ENCODE measurements at regions not wholly inside any gene's neighbourhood (a gene's known extent, or its start where the extent isn't known, plus 50 kb on each side); places are given as distances from the start of the nearest gene placed in this dataset.

DNA sequence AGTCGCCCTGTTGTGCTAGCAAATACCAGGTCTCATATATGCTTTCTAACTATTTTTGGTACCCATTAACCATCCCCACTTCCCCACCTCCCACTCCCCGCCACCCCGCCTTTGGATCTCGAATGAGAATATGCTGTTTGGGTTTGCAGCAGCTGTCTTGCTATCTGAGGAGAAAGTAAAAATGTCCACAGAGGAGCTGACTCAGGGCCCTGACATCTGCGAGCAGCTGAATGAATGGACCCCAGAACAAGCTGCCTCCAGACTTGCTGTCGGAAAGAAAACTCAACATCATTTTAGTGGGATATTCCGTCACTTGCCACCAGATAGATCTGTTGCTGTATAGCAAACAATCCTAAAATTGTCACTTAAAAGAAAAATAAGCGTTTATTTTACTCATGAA, 103.7 kb downstream of the LINC00237 start:
- no peak for DNase-seq
- intact Hi-C loops (cut with DNase I): no loop called here

DNA sequence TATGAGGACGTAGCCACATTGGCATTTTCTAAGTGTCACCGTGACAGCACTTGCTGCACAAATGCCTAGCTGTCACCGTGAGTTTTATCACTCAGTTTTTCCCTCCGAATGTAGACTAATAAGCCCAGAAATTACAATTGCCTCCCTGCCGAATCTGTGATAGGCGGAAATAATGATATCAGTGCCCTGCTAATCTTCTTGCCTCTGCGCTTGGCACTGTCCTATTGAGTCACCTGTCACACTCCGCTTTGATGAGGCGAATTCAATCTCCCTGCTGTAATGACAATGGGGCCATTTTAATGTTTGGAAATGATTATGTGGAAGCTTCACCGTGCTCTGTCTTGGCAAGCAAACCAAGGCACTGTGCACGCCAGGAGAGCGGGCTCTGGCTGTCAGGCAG, 112.8 kb downstream of the LINC00237 start:
- intact Hi-C loops (cut with DNase I): no loop called here
- DNase-seq: no peak

GRCh38 chr20:20992686-20993360, 113.3 kb downstream of the LINC00237 start:
- no peak for DNase-seq
- intact Hi-C loops (cut with DNase I): no loop called here

GRCh38 chr20:20992277-20992676, 113.9 kb downstream of the LINC00237 start:
- intact Hi-C loops (cut with DNase I): no loop called here
- no peak for DNase-seq

GRCh38 chr20:20989081-20989480, 117.1 kb downstream of the LINC00237 start:
- no peak for DNase-seq
- intact Hi-C loops (cut with DNase I): no loop called here

DNA sequence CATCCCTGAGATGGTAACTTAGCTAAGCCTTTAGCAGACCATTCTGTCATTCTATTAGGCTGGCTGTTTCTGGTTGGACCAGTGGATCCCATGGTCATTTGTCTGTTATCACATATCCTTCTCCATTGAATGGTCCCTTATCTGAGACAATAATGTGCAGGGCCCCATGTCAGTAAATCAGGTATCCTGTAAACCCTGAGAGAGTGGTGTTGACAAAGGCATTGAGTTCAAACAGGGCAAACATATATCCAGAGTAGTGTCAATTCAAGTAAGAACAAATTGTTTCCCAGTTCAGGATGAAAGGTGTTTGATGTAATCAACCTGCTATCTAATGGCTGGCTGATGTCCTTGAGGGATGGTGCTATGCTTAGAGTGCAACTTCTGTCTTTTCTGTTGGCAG, 126.2 kb downstream of the LINC00237 start:
- no peak for DNase-seq
- intact Hi-C loops (cut with DNase I): no loop called here

DNA sequence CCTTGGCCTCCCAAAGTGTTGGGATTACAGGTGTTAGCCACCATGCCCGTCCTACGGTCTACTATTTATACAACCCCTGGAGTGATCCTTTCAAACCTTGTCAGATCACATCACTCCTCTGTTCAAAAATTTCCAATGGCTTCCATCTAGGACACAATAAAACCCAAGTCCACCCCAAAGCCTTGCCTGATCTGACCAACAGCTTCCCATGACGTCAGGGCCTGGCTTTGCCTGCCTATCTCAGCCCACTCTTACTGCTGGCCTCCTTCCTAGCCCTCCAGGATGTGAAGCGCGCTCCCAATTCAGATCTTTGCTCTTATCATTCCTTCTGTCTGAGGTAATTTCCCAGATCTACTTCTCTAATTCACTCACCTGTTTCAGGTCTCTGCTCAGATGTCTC, 128.4 kb downstream of the LINC00237 start:
- intact Hi-C loops (cut with DNase I): no loop called here
- DNase-seq: no peak

DNA sequence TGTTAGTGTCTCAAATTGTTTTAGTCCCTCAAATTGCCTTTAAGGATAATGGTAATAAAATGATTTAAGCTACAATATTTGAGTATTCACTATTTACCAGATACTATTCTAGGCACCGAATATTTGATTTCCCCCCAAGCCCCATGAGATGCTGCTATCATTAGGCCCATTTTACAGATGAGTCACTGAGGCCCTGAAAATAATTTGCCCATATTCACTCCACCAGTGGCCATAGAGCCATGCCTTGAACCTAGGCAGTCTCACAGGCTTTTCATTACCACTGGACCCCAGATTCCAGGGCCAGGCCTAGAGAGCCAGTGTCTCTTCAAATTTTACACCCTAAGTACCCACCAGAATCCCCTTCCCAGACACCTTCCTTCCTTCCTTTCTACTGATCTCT, 133.7 kb downstream of the LINC00237 start:
- intact Hi-C loops (cut with DNase I): no loop called here
- no peak for DNase-seq

DNA sequence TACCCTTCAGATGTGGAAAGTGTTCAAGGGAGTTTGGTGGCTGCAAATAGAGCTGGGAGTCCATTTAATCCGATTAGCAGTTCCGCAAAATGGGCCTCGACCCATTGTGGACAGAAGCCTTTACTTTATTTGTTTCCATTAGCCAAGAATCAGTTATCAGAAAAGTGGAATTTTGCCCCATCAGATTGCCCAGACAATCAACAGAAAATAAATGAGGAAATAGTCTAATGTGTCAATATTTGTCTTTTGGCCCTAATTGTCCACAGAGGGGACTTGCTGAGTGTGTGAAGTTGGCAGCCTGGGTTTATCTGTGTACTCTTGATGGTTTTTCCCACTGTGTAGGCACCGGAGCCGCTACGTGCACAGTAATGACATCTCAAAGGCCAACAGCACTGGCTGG, 134.3 kb downstream of the LINC00237 start:
- intact Hi-C loops (cut with DNase I): no loop called here
- no peak for DNase-seq

GRCh38 chr20:20970841-20971240, 135.3 kb downstream of the LINC00237 start:
- intact Hi-C loops (cut with DNase I): no loop called here
- no peak for DNase-seq

DNA sequence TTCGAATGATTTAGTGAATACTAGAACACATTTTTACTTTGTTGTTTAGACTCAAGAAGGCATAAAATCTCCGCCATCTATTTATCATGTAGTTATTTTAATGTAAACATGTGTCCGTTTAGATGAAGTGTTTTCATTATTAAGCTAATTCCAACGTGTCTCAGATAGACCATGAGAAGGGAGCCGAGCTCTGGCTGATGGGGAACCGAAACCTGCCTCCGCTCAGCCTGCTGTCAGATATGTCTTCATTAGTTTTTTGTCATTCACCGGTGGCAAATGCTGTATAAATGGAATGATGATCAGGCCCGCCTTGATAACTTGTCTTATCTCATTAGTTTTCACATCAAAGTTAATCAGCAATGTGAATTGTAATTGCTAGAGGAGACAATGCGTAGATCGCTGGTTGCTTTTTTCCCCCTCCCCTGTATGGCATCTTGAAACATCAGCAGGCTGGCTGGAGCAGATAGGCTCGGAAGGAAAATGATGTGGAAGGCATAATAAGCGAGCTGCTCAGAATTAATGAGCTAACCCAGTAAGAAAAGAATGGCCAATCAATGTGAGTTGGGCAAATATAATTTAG, 136.4 kb downstream of the LINC00237 start:
- intact Hi-C loops (cut with DNase I): no loop called here
- DNase-seq: no peak

DNA sequence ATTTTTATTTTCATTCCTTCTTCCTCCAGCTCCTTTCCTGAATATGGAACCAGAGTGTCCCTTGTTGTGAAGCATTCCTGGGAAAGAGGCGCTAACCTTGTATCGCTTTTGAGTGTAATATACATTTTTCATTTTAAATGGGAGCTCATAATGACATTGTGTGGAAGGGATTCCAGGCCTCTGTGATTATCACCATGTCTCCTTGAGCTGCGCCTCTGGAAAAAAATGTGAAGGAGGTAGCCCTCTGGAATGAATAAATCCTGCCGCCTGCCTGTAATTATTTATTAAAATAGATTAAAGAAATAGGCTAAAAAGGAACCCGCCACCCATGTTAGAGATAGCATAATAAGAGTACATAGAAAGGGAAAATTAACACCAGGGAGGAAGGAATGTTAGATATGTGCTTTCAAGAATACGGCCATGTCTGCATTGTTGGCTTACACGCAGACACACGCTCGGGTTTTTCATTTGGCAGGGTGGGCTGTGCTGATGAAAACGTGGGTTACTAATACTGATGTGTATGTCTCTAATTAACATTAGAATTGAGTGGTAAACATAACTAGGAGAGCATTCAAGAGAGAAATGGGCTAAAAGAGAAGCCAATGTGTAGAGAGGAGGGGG, 138.5 kb downstream of the LINC00237 start:
- intact Hi-C loops (cut with DNase I): no loop called here
- no peak for DNase-seq

DNA sequence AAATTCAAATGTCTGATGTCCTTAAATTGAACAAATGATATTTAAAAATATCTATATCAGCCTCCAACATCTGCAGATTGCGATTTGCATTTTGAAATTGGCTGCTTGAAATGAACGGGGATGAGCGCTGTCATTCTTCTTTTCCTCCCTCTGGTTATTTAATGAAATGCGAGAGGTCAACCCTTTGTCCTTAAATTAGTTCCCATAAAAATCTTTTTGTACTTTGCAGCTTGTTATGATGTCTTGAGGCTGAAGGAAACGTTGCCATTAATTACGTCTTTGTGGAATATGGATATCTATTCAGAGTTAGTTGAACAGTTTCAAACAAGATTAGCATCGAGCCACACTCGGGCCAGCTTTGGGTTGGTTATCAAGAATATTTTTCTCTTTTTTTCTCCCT, 140.0 kb downstream of the LINC00237 start:
- intact Hi-C loops (cut with DNase I): no loop called here
- DNase-seq: no peak

DNA sequence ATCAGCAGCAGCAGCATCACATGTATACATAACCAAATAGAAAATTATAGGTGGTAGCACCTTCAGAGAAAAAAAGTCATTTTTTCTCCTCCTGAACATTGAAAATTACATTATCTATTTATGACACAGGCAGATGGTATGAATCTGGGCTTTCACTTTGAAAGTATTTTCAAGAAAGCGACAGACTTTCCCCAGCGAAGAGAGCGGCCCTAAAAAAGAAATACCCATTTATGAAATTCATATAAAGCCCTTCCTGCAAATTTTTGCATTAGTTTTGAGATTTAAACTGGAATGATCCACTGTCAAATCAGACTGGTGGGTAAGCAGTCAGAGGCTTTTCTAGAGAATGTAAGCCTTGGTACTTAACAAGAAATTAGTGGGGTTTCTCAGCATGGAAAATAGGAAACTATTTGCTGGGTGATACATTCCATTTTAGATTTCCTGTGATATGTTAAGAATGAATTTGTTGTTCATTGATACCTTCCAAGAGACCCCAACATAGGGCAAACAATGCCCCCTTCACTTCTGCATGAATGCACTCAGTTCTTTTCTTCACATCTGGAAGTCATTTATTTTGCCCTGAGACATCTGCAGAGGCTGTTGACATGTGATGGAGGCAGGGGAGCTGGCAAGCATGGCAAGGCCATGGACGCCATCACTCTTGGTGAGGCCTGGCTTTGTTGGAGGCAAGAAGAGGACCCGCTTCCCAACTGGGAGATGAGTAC, 147.0 kb downstream of the LINC00237 start:
- DNase-seq: no peak
- intact Hi-C loops (cut with DNase I): no loop called here

- DNase-seq: peak in 9 of 10 donors; percentile 8 to 88 (median 29)
- intact Hi-C loops (cut with DNase I): no loop called here
Observed at GRCh38 chr20:20956513-20956931, 149.6 kb downstream of the LINC00237 start.

DNA sequence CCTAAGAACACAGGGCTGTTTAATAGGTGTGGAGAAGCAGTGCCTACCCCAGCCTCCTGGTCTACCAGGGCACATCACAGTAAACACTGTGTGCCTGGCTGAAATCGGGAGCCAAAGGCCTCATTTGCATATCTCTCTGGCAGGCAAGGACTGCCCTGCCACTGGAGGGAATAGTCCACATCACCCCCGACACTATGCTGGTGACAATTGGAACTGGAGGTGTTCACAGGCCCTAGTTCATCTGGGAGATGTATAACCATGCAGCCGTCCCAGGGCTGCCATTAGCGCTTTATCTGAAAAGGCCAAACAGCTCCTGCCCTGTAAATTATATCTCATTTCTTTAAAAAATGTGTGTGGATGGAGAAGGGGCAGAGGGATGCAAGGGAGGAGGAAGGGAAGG, 150.3 kb downstream of the LINC00237 start:
- peak in 1 of 10 donors; percentile 17 for DNase-seq
- intact Hi-C loops (cut with DNase I): no loop called here

DNA sequence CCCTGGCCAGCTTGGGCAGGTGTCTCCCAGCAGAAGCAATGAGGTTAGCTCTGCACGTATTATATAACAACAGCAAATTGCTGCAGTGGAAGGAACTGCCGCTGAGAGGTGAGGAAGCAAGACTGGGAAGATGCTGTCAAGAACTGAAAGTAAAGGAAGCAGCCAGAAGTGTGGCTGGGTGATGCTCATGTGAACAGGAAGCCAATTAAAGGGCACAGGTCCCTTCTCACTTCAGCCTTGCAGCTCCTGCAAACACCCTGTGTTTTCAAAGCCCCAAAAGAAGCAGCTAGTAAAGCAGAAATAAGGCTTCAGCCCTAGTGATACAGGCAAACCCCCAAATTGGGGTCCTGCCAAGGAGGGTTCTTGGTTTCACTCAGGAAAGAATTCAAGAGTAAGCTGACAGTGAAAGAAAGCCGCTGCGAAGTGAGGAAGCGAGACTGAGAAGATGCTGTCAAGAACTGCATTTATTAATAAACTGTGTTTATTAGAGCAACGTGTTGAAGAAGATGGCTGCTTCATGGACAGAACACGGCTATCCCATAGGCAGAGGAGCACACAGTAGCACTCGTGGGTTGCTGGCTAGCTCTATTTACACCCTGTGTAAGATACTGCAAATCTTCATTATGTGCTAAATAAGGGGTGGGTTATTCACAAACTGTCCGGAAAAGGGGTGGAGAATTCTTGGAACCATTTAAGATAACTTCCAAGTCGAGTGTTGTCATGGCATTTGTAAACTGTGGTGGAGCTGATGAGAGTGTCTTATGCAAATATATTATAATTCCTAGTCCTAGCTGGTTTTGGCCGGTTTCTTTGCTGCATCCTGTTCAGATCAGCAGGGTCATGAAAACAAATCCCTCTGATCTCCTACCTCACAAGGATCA, 152.2 kb downstream of the LINC00237 start:
- DNase-seq: no peak
- intact Hi-C loops (cut with DNase I): no loop called here

GRCh38 chr20:20950620-20951019, 155.5 kb downstream of the LINC00237 start:
- intact Hi-C loops (cut with DNase I): no loop called here
- no peak for DNase-seq

- DNase-seq: no peak
- intact Hi-C loops (cut with DNase I): no loop called here
Observed at GRCh38 chr20:20946122-20946759, 159.9 kb downstream of the LINC00237 start.

GRCh38 chr20:20941468-20941889, 164.7 kb downstream of the LINC00237 start:
- intact Hi-C loops (cut with DNase I): no loop called here
- DNase-seq: no peak
